ENCODE measurements at regions not wholly inside any gene's neighbourhood (a gene's known extent, or its start where the extent isn't known, plus 50 kb on each side); places are given as distances from the start of the nearest gene placed in this dataset.
"Not testable (repeated sequence)": the region's sequence is repeated elsewhere in the genome, so short reads cannot be mapped to it uniquely, and the experiment has no call there.

DNA sequence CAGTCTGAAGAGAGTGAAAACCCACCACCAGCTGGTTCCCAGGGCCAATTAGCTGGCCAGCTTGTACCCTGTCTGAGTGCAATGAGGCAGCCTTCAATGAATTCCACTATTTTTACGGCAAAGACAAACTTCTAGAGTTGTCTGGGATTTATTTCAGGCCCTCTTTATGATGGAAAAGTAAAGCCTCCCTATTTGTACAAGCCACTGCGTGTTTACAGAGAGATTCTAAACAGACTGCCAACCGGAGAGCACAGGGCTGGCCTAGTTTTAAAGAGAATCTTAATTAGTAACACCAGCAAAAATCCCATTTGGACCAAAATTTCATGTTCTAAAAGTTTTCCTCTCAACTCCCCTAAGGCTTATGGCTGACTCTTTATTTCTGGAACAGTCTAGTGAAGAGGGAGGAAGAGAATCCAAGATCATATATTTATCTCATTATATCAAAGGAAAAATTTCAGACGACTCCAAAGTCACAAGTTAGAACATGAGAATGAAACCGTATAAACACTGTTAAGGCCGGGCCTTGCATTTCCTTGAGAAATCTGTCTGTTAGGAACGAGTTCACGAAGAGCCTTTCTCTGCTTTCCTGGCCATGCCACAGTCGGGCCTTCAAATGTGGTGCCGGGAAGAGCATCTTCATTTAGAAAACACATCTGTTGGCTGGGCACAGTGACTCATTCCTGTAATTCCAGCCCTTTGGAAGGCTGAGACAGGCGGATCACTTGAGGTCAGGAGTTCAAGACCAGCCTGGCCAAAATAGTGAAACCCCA is 724.6 kb upstream of the NRP1 start:
- DNase-seq (no peak), ATAC-seq (ENCODE audit: low read depth) (no peak)
- Mint-ChIP-seq H3K4me3 (no peak overlapping the region), H3K4me1 (no peaks in the 10 kb centered on the region), H3K36me3 (no peaks in the 10 kb centered on the region), H3K27me3 (no peaks in the 10 kb centered on the region), H3K9me3 (no peaks in the 10 kb centered on the region), H3K27ac (no peak overlapping the region)
- POLR2A ChIA-PET: no interaction called here

DNA sequence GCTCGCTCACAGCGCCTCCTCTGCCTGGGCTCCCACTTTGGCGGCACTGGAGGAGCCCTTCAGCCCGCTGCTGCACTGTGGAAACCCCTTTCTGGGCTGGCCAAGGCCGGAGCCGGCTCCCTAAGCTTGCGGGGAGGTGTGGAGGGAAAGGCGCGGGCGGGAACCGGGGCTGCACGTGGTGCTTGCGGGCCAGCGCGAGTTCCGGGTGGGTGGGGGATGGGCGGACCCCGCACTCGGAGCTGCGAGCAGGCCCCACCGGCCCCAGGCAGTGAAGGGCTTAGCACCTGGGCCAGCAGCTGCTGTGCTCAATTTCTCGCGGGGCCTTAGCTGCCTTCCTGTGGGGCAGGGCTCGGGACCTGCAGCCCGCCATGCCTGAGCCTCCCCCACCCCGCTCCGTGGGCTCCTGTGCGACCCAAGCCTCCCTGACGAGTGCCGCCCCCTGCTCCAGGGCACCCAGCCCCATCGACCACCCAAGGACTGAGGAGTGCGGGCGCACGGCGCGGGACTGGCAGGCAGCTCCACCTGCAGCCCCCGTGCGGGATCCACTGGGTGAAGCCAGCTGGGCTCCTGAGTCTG is 721.0 kb upstream of the NRP1 start:
- POLR2A ChIA-PET; H3K27ac Mint-ChIP-seq; H3K4me3 Mint-ChIP-seq; H3K4me1 Mint-ChIP-seq; DNase-seq; ATAC-seq (ENCODE audit: low read depth); H3K9me3 Mint-ChIP-seq; H3K27me3 Mint-ChIP-seq; H3K36me3 Mint-ChIP-seq: not testable (repeated sequence)

DNA sequence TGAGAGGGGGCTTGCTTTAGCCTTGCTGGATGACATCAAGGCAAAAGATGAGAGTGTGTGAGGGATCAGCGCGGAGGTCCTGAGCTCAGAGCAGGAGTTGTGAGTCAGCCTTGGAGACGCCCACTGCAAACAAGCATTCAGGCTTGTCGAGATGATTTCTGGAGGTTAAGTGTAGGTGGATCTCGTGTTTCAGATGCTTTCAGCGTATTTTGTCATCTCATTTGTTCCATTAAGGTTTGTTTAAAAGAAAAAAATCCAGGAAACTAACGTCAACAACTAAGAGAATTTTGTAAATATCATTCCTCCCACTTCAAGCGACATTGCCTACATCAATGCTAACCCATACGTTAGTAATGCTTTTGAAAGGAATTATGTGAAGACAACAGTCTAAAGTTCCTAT is 715.4 kb upstream of the NRP1 start:
- Mint-ChIP-seq H3K27ac (no peak overlapping the region), H3K4me3 (no peak overlapping the region), H3K36me3 (no peaks in the 10 kb centered on the region), H3K9me3 (peaks cover 9% of the 10 kb centered on the region), H3K4me1 (no peaks in the 10 kb centered on the region), H3K27me3 (no peaks in the 10 kb centered on the region)
- DNase-seq: no peak
- ATAC-seq (ENCODE audit: low read depth): no peak
- POLR2A ChIA-PET: no interaction called here

DNA sequence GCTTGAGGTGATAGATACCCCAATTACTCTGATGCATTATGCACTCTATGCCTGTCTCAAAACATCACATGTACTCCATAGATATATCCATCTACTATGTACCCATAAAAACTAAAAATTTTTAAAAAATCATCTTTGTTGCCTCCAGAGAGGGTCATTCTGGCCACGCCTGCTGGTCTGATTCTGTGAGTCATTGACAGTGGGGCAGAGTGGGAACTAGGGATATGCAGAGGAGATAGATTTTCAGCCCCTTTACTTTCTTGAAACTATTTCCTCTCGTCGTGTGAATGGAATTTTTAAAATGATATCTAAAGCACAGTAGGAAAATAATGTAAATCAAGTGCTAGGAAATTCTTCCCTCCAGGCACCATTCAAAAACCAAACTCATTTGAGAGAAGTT is 715.0 kb upstream of the NRP1 start:
- DNase-seq (no peak), ATAC-seq (ENCODE audit: low read depth) (no peak)
- peaks cover 9% of the 10 kb centered on the region for H3K9me3 Mint-ChIP-seq
- no peak overlapping the region for H3K4me3 Mint-ChIP-seq
- no peaks in the 10 kb centered on the region for H3K36me3 Mint-ChIP-seq
- H3K27ac Mint-ChIP-seq: no peak overlapping the region
- POLR2A ChIA-PET: no interaction called here
- H3K27me3 Mint-ChIP-seq: no peaks in the 10 kb centered on the region
- H3K4me1 Mint-ChIP-seq: no peaks in the 10 kb centered on the region

DNA sequence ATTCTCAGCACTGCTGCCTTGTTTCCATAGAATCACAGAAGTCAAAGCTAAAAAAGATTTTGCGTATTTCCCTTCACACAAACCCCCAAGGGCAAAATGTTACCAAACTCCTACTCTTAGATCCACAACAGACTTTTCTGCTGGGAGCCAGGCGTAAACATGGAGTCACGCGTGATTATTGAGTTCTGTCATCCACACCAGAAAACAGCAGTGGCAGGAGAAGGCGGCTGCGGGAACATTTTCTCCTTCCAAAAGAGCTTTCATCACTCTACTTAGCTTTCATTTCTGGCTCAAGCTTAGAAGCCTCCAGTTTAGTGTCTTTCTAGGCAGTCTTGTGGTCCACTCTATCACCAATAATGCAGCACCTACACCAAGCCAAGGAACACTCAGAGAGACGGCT is 712.9 kb upstream of the NRP1 start:
- no peaks in the 10 kb centered on the region for H3K27me3 Mint-ChIP-seq
- peaks cover 7% of the 10 kb centered on the region for H3K9me3 Mint-ChIP-seq
- no peak overlapping the region for H3K4me3 Mint-ChIP-seq
- no peaks in the 10 kb centered on the region for H3K4me1 Mint-ChIP-seq
- DNase-seq (no peak), ATAC-seq (ENCODE audit: low read depth) (no peak)
- no peaks in the 10 kb centered on the region for H3K36me3 Mint-ChIP-seq
- POLR2A ChIA-PET: no interaction called here
- no peak overlapping the region for H3K27ac Mint-ChIP-seq

DNA sequence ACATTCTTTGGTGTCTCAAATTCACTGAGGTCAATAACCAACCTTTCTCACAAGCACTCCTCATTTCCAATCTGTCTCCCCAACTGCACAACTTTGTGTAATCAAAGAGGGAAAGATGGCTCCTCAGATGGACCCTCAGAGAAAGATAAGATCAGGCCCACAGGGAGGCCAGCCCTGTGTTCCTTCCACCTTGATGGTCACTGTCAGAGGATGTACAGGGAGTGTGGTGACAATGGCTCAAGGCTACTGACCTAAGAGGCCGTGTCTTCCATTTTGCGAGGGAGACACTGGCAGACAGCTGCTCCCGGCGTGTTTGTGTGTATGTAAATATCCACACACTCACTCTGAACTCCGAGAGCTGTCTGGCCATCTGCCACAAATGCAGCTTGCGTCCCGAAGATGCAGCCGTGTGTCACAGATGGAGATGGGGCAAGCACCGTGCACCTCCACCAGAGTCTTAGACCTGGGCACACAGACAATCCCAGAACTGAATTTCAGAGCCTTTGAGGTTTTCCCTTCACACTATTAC is 712.1 kb upstream of the NRP1 start:
- POLR2A ChIA-PET: no interaction called here
- Mint-ChIP-seq H3K9me3 (peaks cover 5% of the 10 kb centered on the region), H3K27ac (no peak overlapping the region), H3K4me3 (no peak overlapping the region), H3K4me1 (no peaks in the 10 kb centered on the region), H3K27me3 (peaks cover 2% of the 10 kb centered on the region), H3K36me3 (no peaks in the 10 kb centered on the region)
- ATAC-seq (ENCODE audit: low read depth): no peak
- DNase-seq: no peak

DNA sequence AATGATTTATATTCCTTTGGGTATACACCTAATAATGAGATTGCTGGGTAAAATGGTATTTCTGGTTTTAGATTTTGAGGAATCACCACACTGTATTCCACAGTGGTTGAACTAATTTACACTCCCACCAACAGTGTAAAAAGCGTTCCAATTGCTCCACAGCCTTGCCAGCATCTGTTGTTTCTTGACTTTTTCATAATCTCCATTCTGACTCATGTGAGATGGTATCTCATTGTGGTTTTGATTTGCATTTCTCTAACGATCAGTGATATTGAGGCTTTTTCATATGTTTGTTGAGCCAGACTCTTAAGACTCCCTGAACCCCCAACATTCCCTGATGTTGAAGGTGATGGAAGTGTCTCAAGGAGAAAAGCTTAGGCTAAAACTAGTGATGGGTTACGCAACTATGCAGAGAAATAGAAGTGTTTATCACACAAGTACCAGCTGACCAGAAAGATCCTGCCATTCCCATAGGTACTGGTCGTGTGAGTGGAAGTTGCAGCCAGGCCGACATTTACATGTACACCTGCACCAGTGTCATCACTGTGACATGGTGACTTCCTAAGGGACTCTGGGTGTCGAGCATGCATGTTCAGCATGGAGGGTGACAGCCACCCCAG is 711.2 kb upstream of the NRP1 start:
- Mint-ChIP-seq H3K4me3 (no peak overlapping the region), H3K27me3 (peaks cover 2% of the 10 kb centered on the region), H3K4me1 (no peaks in the 10 kb centered on the region), H3K9me3 (peaks cover 5% of the 10 kb centered on the region), H3K36me3 (no peaks in the 10 kb centered on the region), H3K27ac (no peak overlapping the region)
- ATAC-seq (ENCODE audit: low read depth): no peak
- POLR2A ChIA-PET: no interaction called here
- DNase-seq: no peak

DNA sequence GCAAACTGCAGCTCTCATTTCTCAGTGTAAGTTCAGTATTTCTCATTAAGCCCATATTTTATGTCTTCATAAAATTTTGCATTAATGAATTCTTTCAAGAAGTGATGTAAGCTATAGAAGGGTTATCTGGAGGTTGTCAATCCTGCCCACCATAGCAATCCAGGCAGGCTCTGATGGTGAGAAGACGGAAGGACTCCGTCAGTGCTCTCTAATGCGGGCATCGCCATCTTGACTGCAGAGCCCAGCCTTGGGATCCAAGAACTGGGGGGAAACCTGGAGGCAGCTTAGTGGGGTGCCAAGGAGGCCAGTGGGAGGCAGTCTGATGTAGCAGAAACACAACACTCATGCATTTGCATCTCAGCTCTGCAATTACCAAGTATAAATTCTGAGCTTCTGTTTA is 707.4 kb upstream of the NRP1 start:
- H3K9me3 Mint-ChIP-seq: peaks cover 1% of the 10 kb centered on the region
- no peaks in the 10 kb centered on the region for H3K4me1 Mint-ChIP-seq
- H3K27ac Mint-ChIP-seq: no peak overlapping the region
- POLR2A ChIA-PET: no interaction called here
- no peak for ATAC-seq (ENCODE audit: low read depth)
- H3K4me3 Mint-ChIP-seq: no peak overlapping the region
- no peaks in the 10 kb centered on the region for H3K36me3 Mint-ChIP-seq
- peaks cover 2% of the 10 kb centered on the region for H3K27me3 Mint-ChIP-seq
- DNase-seq: no peak

DNA sequence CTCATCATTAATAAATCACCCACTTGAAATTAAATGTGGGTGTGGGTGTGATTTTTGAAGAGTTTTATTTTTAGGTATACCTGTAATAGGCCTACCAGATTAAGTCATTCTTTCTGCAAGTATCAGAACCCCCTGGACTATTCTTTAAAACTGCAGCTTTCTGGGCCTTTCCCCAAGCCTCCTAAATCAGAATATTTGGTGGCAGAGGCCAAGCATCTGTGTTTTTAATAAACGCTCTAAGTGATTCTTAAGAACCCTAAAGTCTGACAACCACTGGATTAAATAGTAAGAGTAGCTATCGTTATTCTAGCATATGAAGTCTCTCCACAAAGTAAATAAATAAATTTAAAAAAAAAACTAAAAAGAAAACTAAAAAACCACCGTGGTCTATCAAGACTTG is 703.0 kb upstream of the NRP1 start:
- POLR2A ChIA-PET: no interaction called here
- Mint-ChIP-seq H3K4me1 (no peaks in the 10 kb centered on the region), H3K9me3 (peaks cover 5% of the 10 kb centered on the region), H3K36me3 (no peaks in the 10 kb centered on the region), H3K27me3 (peaks cover 2% of the 10 kb centered on the region), H3K4me3 (no peak overlapping the region), H3K27ac (no peak overlapping the region)
- ATAC-seq (ENCODE audit: low read depth) (no peak), DNase-seq (no peak)

DNA sequence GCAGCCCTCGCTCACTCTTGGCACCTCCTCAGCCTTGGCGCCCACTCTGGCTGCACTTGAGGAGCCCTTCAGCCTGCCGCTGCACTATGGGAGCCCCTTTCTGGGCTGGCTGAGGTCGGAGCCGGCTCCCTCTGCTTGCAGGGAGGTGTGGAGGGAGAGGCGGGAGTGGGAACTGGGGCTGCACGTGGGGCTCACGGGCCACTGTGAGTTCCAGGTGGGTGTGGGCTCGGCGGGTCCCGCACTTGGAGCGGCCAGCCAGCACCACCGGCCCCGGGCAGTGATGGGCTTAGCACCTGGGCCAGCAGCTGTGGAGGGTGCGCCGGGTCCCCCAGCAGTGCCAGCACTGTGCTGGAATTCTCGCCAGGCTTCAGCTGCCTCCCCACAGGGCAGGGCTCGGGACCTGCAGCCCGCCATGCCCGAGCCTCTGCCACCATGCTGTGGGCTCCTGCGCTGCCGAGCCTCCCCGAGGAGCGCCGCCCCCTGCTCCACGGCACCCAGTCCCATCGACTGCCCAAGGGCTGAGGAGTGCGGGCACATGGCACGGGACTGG is 700.8 kb upstream of the NRP1 start:
- H3K4me3 Mint-ChIP-seq; H3K36me3 Mint-ChIP-seq; DNase-seq; H3K27ac Mint-ChIP-seq; H3K4me1 Mint-ChIP-seq; ATAC-seq (ENCODE audit: low read depth); POLR2A ChIA-PET; H3K9me3 Mint-ChIP-seq; H3K27me3 Mint-ChIP-seq: not testable (repeated sequence)

DNA sequence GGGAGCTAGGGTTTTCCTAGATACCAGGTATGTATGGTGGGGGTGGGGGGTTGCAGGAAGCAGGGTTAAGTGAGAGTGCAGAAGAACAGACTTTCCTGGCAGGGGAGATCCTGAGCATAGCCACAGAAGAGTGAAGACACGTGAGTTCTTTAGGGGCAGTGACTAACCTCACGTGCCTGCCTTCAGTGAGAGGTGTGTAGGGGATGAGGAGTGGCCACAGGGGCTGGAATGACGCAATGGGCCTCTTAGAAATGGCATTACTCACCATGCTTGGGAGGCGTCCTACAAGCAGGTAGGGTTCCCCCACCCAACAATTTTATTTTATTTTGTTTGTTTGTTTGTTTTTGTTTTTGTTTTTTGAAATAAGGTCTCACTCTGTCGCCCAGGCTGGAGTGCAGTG is 698.6 kb upstream of the NRP1 start:
- DNase-seq (no peak), ATAC-seq (ENCODE audit: low read depth) (no peak)
- POLR2A ChIA-PET: no interaction called here
- H3K4me1 Mint-ChIP-seq: no peaks in the 10 kb centered on the region
- H3K27me3 Mint-ChIP-seq: no peaks in the 10 kb centered on the region
- peaks cover 5% of the 10 kb centered on the region for H3K9me3 Mint-ChIP-seq
- H3K27ac Mint-ChIP-seq: no peak overlapping the region
- H3K36me3 Mint-ChIP-seq: no peaks in the 10 kb centered on the region
- H3K4me3 Mint-ChIP-seq: no peak overlapping the region

DNA sequence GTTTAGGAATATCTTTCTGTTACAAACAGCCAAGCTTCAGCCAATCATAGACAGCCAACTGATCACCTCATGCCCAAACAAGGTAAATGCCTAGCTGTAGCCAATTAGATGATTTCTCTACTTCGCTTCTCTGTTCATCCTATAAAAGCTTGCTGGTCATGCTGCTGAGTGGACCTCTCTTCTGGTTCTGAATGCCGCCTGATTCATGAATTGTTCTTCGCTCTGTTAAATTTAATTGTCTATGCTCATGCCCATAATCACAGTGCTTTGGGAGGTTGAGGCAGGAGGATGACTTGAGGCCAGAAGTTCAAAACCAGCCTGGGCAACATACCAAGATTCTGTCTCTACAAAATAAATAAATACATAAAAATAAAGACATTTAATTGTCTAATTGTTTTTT is 698.1 kb upstream of the NRP1 start:
- DNase-seq (no peak), ATAC-seq (ENCODE audit: low read depth) (no peak)
- POLR2A ChIA-PET: no interaction called here
- Mint-ChIP-seq H3K4me1 (no peaks in the 10 kb centered on the region), H3K9me3 (peaks cover 5% of the 10 kb centered on the region), H3K36me3 (no peaks in the 10 kb centered on the region), H3K4me3 (no peak overlapping the region), H3K27me3 (no peaks in the 10 kb centered on the region), H3K27ac (no peak overlapping the region)

DNA sequence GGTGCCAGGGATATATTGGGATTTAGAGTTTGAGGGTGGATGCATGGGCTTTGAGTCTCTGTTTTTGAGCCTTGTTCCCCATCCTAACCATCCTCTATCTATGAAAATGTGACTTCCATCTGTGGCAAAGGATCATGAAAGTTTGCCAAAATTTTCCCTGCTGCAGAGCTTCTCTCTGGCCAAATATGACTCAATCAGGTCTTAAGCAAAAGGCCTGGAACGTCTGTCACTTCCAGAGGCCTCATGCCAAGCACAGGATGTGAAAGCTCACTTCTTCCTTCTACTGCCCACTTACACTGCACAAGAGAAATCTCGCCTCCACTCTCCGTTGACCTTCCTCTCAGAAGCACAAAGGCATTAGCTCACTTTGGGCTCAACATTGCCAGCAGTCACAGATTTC is 696.9 kb upstream of the NRP1 start:
- H3K36me3 Mint-ChIP-seq: no peaks in the 10 kb centered on the region
- H3K27ac Mint-ChIP-seq: no peak overlapping the region
- H3K27me3 Mint-ChIP-seq: no peaks in the 10 kb centered on the region
- no peak for ATAC-seq (ENCODE audit: low read depth)
- peaks cover 4% of the 10 kb centered on the region for H3K9me3 Mint-ChIP-seq
- no peak for DNase-seq
- no peaks in the 10 kb centered on the region for H3K4me1 Mint-ChIP-seq
- no peak overlapping the region for H3K4me3 Mint-ChIP-seq
- POLR2A ChIA-PET: no interaction called here

DNA sequence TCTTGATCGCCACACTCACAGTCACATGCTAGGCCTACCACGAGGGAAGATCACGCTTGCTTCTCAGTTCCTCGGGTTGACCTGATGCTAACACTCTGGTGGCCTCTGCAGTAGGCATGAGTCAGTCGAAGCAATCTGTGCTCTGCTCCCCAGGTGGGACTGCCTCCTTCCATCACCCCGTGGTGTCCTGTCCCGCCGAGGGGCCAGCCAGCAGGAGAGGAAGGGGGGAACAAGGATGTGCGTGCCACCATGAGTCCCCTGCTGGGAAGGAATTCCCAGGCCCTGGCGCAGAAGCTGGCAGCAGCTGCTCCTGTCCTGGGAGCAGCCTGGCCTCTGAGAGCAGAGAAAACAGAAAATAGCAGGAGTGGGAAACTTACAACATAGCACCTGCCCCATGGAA is 695.0 kb upstream of the NRP1 start:
- Mint-ChIP-seq H3K27ac (no peak overlapping the region), H3K4me3 (no peak overlapping the region)
- DNase-seq: no peak

More for the DNA sequence above, 695.0 kb upstream of the NRP1 start:
- POLR2A ChIA-PET: no interaction called here
- Mint-ChIP-seq H3K4me1 (no peaks in the 10 kb centered on the region), H3K9me3 (no peaks in the 10 kb centered on the region), H3K36me3 (no peaks in the 10 kb centered on the region), H3K27me3 (no peaks in the 10 kb centered on the region)
- no peak for ATAC-seq (ENCODE audit: low read depth)

All from activated naive CD8-positive, alpha-beta T cell treated with anti-CD3 and anti-CD28 coated beads, Interleukin-2, amount 10 ng/mL, durations not matched to agents 7 days and 5 days (primary cell).